HG03439 (cell line): ENCODE measurements at regions not wholly inside any gene's neighbourhood (a gene's known extent, or its start where the extent isn't known, plus 50 kb on each side); places are given as distances from the start of the nearest gene placed in this dataset.
A peak's percentile ranks its signal among the peaks of the same experiment; 100 is the strongest.

Experiments used
- ATAC-seq: cut with Tn5 transposase; IDR thresholded peaks from one replicate; pipeline ENCODE4 v1.9.1; 2021; ENCODE audit warnings: mild to moderate bottlenecking, moderate library complexity; ENCODE audit not compliant: unreplicated experiment

DNA sequence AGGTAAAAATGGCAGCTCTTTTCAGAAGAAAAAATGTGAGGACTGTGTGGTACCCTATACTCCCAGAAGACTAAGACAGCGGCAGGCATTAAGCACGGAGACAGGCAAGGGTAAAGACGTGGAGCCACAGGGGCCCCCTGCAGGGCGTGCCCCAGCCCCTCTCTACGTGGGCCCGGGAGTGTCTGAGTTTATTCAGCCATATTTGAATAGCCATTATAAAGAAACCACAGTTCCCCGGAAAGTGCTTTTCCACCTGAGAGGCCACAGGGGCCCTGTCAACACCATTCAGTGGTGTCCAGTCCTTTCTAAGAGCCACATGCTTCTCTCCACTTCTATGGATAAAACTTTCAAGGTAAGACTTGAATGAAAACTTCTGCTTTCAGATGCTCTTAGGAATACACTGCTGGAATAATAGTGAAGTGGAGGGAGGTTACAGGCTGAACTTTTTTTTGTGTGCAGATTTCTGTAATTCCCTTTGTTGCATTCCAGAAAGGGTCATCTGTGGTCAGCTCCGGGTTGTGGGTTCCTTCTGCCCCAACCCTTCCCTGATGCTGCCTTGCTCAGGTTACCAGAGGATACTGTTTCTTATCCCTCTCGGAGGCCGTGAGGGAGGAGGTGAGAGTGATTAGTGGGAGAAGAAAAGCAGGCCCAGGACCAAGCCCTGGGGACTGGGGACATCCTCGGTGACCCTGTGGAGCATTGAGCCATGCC is 58.4 kb downstream of the SLC25A47 start:
- ATAC-seq, result no peak

DNA sequence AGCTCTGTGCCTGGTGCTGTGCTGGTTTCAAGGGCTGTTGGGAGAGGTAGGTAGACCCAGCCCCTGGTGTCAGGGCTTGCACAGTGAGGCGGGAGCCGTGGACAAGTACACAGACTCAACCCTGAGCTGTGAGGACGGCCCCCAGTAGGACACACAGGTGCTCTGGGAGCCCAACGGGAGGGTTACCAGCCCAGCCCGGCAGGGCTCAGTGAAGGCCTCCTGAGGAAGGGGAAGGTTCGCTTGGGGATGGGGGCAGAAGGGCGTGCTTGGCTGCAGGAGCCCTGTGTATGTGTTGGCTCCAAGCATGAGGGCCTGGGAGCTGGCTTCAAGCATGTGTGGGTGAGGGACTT is 58.9 kb downstream of the SLC25A47 start:
- no peak for ATAC-seq

DNA sequence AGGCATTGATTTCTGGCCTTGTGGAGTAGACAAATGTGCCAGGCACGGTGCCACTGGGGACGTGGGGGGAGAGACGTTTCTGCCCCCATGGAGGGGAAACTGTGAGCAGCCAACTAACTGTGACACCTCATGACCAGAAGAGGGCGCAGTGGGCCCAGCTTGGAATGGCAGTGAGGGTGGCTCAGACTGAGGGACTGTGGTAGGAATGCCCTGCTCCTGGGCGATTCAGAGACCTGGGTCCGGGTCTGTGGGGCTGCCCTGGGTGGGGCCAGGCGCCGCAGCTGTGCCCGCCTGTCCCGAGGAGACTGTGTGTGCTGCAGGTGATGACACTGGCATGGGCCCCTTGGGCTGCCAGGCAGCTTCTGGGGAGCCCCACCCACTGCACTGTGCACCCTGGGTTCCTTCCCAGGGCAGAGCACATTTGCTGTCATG is 60.6 kb downstream of the SLC25A47 start:
- peak; percentile 52 for ATAC-seq

DNA sequence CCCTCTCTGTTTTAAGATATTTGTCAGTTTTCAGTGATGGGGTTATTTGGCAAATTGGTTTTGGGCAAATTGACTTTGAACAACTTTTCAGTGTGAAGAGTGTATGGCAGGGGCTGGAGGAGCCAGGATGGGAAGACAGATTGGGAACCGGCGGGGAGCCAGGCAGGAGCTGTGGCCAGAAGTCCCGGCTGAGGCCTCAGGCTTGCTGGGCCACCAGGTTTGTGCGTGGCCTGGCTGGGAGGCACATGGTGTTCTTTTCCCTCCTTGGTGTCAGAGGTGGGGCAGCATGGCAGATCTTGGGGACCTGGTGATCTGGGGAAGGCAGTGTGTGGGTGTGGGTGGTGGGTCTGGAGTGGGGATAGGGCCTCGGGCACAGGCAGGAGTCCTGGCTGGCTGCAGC is 61.1 kb downstream of the SLC25A47 start:
- ATAC-seq, result no peak

DNA sequence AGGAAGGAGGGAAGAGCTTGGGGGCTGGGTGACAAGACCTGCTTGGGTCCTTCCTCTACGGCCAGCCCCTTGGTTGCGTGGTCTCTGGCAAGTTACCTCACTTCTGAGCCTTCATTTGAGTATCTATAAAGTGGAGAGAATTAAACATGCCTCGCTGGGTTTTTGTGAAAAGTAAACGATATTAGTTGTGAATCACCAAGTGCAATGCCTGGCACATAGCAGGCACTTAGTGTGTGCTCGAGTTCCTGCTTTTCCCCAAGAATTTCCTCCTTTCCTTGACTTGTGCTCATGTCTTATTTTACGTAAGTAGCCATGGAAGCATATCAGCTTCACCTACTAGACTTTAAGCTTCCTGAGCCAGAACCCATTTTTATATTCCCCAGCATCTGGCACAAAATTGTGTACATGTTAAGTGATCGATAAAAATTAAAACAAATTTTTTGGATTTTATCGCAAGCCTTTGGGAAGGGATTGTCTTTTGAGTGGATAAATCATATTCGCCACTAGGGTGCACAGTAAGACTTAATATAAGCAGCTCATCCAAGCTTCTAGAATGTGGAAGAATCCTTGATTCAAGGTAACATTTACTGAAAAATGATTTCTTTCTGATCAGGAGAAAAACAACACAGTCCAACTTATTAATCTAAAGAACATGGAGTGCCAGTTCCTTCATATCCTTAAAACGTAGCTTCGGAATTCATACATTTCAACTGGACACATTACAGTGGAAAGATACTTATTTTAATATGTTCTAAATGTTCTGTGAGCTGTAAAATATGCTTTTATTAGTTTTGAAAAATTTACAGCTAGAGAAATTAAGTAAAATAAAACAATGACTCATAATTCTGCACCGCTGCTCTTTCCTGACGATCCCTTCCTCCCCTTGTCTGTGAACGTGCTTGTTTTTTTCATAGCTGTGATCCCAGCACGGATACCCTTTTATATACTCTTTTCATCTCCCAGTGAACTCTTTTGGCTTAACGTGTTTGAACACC is 62.0 kb downstream of the SLC25A47 start:
- ATAC-seq, result no peak

DNA sequence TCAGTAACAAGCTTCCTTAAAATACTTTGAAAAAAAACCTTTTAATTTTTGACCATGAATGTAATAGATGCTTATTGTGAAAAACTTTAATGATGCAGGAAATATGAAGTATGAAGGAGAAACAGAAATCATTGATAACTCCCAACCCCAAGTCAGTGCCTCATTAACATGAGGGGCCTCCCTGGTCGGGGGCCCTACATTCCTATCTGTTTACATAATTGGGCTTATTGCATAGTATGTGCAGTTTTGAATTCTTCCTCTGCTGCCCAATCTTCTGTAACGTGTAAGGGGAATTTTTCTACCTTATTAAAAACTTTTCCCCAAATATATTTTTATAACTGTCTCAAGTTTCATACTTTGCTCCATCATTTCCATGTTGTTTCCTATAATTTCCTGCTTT is 63.0 kb downstream of the SLC25A47 start:
- no peak for ATAC-seq

DNA sequence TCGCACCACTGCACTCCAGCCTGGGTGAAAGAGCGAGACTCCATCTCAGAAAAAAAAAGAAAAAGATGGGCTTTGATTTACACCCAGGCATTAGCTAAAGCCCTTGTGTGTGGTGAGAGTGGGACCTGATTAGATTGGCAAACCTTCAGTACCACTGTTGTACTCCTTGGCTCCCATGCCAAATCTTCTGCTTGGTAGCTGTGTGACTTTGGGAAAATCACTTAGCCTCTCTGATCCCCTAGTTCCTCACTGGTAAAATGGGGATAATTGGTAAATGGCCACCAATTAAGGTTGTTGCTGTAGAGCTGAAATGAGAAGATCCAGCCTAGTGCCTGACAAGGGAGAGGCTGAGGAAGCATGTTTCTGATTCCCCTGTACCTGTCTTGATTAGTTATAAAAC is 63.7 kb downstream of the SLC25A47 start:
- no peak for ATAC-seq

DNA sequence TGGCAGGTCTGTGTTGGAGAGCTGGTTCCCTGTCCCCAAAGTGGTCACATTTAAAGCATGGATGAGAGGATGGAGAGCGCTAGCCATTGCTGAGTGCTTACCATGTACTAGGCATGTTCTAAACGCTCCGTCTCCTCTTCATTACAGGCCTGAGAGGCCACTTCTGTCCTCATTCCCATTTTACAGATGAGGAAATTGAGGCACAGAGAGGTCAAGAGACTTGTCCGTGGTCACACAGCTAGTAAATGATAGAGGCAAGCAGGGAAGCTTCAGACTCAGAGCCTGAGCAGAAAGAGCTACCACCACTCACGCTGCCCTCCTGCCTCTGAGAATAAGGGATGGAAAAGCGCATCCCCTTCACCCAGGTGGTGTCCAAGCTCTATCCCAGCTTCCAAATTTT is 64.3 kb downstream of the SLC25A47 start:
- ATAC-seq, result no peak

DNA sequence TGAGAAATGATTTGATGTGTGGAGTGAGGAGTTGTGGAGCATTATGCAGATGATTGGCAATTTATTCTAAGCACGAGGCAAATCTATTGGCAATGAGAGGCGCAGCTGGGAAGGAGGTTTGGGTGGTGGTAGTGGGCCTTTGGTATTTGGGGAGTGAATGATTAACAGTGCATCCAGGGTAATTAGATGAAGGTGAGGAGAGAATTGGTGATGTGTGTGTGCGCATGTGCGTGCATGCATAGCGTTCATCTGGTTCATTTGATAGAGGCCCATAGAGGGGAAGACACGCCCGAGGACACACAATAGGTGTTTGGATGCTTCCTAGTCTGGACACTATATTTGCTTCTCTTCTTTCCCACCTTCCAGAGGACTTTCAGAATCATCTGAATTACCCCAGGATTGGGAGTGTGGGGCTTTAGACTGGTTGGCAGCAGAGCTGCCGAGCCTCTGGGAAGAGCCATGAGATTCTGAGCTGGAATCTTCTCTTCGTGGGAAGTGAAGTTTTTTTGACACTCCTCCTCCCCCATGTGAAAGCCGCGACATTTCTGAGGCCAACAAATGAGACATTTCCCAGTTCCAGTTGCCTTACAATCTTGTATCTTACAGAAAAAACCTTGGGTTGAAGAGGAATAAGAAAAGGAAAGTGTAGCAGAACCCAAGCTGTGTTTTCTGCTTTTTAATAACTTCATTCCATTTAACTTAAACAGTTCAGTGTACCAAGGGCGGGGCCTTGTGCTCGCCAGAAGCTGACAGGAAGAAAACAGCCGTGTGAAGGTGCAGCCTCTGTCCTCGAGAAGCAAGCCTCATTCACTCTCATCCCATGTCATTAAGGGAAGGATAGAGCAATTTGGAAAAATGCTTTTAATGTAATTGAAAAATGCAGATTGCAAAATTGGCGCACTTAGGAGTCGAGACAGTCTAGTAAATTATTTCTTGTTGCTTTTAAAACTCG is 65.2 kb downstream of the SLC25A47 start:
- no peak for ATAC-seq

DNA sequence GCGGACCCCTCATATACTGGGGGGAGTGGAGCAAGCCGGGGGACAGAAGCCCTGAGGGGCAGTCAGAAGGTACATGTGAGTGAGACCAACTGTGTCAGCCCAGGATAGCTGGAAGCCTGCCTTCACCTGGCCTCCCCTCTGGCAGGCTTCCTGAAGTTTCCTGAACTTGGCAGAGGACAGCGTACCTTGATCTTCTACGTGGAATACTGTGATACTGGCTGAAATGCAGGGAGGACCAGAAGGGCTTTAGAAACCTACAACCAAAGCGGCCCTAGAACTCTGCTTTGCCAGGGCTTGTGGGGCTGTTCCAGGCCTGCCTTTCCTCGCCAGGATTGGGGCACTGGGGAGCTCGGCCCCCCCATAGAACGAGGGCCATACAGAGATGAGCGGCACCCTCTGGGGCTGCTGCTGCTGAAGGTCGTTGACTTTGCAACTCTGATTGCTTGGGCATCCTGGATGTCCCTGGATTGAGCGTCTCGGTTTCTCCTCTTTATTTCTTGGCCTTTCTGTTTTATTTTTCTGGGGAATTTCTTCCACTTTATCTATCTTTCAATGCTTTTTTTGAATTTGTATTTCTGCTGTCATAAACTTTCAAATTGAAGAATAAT is 66.5 kb downstream of the SLC25A47 start:
- ATAC-seq, result no peak

DNA sequence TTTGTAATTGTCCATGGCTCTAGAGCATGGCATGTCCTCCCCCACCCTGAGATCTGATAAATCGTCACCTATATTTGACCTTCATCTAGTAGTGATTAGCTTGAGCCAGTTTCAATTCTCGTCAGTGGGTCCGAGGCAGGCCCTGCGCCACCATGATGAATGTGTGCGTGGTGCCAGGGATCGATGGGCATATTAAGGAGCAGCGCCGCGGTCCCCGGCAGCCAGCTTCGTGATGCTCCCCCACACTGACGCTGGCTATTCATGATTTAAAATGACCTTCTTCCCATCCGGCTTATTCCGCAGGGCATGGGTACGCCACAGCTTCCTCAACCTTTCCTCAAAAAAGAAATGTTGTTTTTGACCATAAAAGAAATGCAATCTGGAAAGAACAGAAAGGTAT is 68.0 kb downstream of the SLC25A47 start:
- ATAC-seq, result no peak

DNA sequence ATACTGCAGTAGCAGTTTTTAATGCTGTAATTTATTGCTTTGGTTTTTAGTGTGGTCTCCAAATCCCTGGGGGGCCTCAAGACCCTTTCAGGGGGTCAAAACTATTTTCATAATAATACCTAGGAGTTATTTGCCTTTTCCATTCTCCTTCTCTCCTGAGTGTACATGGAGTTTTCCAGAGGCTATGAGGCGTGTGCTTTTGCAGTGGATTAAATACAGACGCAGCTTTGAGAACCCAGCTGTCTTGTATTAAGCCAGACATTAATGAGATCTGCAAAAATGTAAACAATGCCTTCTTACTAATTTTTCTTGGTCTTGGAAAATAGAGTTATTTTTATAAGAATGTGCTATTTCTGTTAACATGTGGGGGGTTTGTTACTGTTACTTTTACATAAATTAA is 68.6 kb downstream of the SLC25A47 start:
- ATAC-seq, result no peak

DNA sequence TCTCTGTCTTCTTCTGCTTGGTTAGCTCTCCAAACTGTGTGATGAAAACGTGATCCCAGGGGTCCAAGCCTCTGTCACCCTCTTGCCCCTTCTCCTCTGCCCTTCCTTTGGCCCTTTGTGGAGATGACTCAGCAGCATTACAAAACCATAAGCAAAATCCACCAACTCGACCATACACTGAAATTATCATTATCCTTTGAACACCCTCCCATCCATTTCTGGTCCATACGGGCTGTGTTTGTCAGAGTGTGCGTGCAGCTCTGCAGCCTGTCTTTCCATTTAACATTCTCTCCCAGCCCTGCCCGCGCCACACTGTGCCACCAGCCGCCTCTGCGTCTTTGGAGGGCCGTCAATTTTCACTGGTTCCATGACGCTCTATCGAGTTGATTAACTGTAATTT is 69.2 kb downstream of the SLC25A47 start:
- no peak for ATAC-seq

DNA sequence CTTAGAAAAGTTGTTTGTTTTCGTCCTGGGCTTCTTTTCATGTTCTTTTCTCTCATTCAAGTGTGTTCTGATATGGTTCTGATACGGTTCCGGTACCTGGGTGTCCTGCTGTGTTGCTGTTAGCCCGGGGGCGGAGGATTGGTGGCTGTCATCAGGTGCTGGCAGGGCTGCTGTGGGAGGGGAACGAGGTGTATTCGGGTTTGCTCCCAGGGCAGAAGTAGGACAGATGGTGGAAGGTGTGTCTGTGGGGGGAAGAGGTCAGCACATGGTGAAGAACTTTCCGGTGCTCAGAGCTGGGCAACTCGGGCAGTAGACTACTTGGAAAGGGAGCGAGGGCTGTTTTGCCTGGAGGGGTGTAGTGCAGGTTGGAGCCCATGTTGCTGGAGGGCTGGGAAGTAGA is 70.2 kb downstream of the SLC25A47 start:
- no peak for ATAC-seq

DNA sequence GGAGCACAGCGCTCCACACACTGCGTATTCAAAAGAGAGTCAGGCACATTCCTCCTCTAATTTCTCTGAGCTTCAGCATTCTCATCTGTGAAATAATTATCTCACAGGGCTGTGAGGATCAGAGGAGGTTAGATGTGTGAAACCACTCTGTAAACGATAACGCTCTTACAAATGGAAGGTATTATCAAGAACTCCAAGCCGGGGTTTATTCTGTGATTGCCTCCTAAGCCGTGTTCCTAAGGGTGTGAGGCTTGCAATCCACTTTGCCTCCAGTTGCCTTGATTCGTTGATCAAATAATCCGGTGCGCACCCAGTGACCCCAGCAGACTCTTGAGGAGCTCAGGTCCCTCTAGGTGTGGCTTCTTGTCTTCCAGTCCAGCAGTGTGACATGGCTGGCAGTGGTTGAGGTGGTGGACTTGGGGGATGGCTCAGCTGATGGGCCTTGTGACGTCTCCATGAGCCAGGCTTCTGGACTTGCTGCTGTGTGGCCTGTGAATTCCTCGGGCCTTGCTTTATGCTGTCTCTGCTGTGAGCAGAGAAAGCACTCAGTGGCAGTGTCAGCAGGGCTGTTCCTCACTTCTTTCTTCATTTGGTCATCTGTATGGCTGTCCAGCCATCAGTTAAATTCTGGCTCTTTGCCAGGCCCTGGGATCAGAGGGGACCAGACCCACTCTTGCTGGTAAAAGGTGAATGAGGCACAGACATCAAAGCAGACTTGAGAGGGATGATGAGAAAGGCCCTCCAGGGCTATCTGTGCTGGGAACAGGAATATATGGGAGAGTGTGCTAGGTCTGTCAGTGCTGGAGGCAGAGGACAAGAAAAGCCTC is 71.0 kb downstream of the SLC25A47 start:
- ATAC-seq, result no peak

DNA sequence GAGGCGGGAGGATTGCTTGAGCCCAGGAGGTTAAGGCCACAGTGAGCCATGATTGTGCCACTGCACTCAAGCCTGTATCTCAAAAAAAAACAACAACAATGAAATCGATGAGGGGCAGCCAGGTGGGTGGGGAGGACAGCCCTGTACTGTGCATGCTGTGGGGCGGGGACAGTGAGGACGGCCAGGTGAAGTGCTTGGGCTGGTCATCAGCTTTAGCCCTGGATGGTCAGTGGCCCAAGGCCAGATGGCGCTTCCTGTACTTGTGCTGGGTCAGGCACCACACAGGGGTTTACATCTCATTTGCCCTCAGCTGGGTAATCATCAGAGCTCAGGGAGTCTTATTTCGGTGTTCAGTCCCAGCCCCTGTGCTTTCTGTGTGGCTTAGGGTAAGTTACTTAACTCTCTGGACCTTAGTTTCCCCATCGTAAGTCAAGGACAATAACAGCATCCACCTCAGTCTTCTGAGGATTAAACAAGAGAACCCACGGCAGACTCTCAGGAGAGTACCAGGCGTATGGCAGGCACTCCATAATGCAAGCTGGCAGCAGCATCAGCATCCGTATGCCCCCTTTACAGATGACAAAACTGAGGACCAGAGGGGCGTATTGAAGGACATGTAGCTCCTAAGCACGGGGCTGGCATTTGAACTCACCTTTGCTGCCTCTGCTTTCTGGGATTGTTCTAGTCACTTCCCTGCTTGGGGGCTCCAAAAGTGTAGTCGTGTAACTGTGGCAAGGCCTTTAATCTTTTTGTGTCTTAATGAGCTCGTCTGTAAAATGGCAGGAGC is 71.9 kb downstream of the SLC25A47 start:
- no peak for ATAC-seq

DNA sequence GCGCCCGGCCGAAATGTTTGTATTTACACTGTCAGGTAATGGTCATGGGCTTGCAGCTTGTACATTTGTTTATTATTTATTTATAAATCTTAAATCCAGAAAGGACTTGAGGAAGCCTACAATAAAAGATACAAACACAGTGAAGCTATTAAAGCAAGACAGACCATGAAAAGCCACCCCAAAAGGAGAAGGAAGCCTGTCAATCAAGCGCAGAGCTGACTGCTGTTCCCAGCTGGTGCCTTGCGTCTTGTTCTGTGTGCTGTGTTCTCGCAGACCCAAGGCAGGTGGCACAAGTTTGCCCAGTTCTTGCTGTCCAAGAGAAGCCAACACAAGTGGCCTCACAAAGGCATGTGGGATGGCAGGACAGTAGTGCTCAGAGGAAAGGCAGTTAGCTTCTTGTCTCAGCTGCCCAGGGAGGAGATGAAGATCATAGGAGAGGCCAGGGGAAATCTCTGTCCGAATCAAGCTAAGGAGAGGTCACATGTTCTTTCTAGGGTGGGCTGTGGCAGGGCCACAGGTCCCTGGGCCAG is 73.2 kb downstream of the SLC25A47 start:
- no peak for ATAC-seq

DNA sequence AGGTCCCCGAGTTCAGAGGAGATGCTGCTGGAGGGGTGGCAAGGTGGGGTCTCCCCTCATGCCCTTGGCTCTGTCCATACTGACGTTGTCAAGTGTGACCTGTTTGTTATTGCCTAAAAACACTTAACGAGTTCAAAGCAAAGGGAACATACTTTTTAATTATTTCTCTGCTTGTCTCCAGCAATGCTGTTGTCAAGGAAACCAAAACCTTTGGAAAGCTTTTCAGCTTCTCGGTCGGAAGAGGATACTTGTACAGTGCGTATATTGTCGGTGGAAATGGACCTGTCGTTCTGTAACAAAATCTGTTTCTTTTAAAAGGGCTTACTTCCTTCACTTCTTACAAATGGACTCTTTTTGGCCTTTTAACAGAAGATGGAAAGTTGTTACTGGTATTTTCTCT is 73.9 kb downstream of the SLC25A47 start:
- ATAC-seq, result no peak

DNA sequence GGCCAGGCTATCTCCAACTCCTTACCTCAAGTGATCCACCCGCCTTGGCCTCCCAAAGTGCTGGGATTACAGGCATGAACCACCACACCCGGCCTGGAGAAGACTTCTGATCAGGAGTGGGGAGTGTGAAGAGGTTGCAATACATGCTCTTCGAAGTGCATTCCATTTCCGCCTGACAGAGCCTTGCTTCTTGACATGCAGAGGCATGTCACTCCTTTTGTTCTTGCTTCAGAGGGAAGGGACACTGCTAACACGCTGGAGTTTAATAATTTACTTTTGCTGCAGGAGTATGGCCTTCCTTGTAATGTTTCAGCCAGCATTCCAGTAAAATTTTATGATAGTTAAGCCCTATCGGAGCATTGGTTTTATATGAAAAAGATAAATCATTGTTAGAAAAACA is 74.9 kb downstream of the SLC25A47 start:
- no peak for ATAC-seq
